Left renal cortex interstitium (tissue), 4 donors: ENCODE measurements at regions not wholly inside any gene's neighbourhood (a gene's known extent, or its start where the extent isn't known, plus 50 kb on each side); places are given as distances from the start of the nearest gene placed in this dataset.

Experiments
- DNase-seq, 4 donors: peaks; one replicate each; pipeline ENCODE4 v3.0.0-alpha.2; 2013; ENCODE audit warnings: low read depth in 4 of 4, low spot score in 2 of 4, missing footprints in 1 of 4

- no peak for DNase-seq
Measured at GRCh38 chr20:11320033-11320432, 597.7 kb upstream of the BTBD3 start.

GRCh38 chr20:11323816-11324215 lies 593.9 kb upstream of the BTBD3 start:
- DNase-seq, result no peak

GRCh38 chr20:11324990-11325389 lies 592.7 kb upstream of the BTBD3 start:
- no peak for DNase-seq

- no peak for DNase-seq
Measured at GRCh38 chr20:11328839-11329238, 588.9 kb upstream of the BTBD3 start.

GRCh38 chr20:11329271-11329670 lies 588.4 kb upstream of the BTBD3 start:
- DNase-seq, result peak in 1 of 4 donors; percentile 4

GRCh38 chr20:11331096-11331495 lies 586.6 kb upstream of the BTBD3 start:
- DNase-seq, result no peak

- DNase-seq, result no peak
Measured at GRCh38 chr20:11332381-11332780, 585.3 kb upstream of the BTBD3 start.

- no peak for DNase-seq
Measured at GRCh38 chr20:11333634-11334033, 584.1 kb upstream of the BTBD3 start.

- DNase-seq, result no peak
Measured at GRCh38 chr20:11337361-11338130, 580.1 kb upstream of the BTBD3 start.

- no peak for DNase-seq
Measured at GRCh38 chr20:11338496-11339306, 579.0 kb upstream of the BTBD3 start.

- DNase-seq, result no peak
Measured at GRCh38 chr20:11344939-11345338, 572.8 kb upstream of the BTBD3 start.

GRCh38 chr20:11347738-11348137 lies 570.0 kb upstream of the BTBD3 start:
- DNase-seq, result no peak

GRCh38 chr20:11350126-11351005 lies 567.3 kb upstream of the BTBD3 start:
- no peak for DNase-seq

- DNase-seq, result no peak
Measured at GRCh38 chr20:11352041-11352440, 565.7 kb upstream of the BTBD3 start.

- no peak for DNase-seq
Measured at GRCh38 chr20:11354846-11355245, 562.8 kb upstream of the BTBD3 start.

GRCh38 chr20:11355345-11355744 lies 562.3 kb upstream of the BTBD3 start:
- no peak for DNase-seq

- DNase-seq, result no peak
Measured at GRCh38 chr20:11356061-11356460, 561.6 kb upstream of the BTBD3 start.

GRCh38 chr20:11362450-11362849 lies 555.2 kb upstream of the BTBD3 start:
- DNase-seq, result no peak

- DNase-seq, result no peak
Measured at GRCh38 chr20:11364736-11365135, 553.0 kb upstream of the BTBD3 start.

- no peak for DNase-seq
Measured at GRCh38 chr20:11366660-11367059, 551.0 kb upstream of the BTBD3 start.

GRCh38 chr20:11368499-11368898 lies 549.2 kb upstream of the BTBD3 start:
- DNase-seq, result no peak
